Thymus (tissue), 11 donors: ENCODE measurements at regions not wholly inside any gene's neighbourhood (a gene's known extent, or its start where the extent isn't known, plus 50 kb on each side); places are given as distances from the start of the nearest gene placed in this dataset.
"Not testable (repeated sequence)": the region's sequence is repeated elsewhere in the genome, so short reads cannot be mapped to it uniquely, and the experiment has no call there.

ENCODE experiments used
- DNase-seq, 9 donors: peaks; one replicate each; pipeline ENCODE4 v3.0.0-alpha.2; 2013; ENCODE audit warnings: low spot score in 9 of 9, low read depth in 6 of 9, missing footprints in 1 of 9
- H3K27ac ChIP-seq, 2 donors: one replicate each; pipeline ENCODE4 v1.5.1; 2013; ENCODE audit warnings: control low read depth in 1 of 2, low read depth in 1 of 2, low read length in 1 of 2, mild to moderate bottlenecking in 1 of 2, moderate library complexity in 1 of 2
- H3K27me3 ChIP-seq, 2 donors: one replicate each; pipeline ENCODE4 v1.5.1; 2013; ENCODE audit warnings: low read length in 1 of 2; ENCODE audit not compliant: control insufficient read depth in 2 of 2, insufficient read depth in 1 of 2
- H3K36me3 ChIP-seq, 2 donors: one replicate each; pipeline ENCODE4 v1.5.1; 2013; ENCODE audit warnings: low read length in 1 of 2, mild to moderate bottlenecking in 1 of 2, moderate library complexity in 1 of 2; ENCODE audit not compliant: control insufficient read depth in 2 of 2, insufficient read depth in 2 of 2
- H3K4me1 ChIP-seq, 2 donors: one replicate each; pipeline ENCODE4 v1.5.1; 2013; ENCODE audit warnings: low read length in 2 of 2; ENCODE audit not compliant: control insufficient read depth in 2 of 2, insufficient read depth in 2 of 2
- H3K4me3 ChIP-seq, 2 donors: one replicate each; pipeline ENCODE4 v1.5.1; 2013; ENCODE audit warnings: low read length in 2 of 2, control low read depth in 1 of 2, mild to moderate bottlenecking in 1 of 2
- H3K9me3 ChIP-seq, 2 donors: one replicate each; pipeline ENCODE4 v1.5.1; 2013; ENCODE audit warnings: low read length in 1 of 2, mild to moderate bottlenecking in 1 of 2; ENCODE audit not compliant: control insufficient read depth in 2 of 2, insufficient read depth in 1 of 2
- WGBS: extraction: QIAGEN DNeasy Blood & Tissue Kit; methylation state at CpG from one replicate; pipeline ENCODE4 v1.1.7; 2013; 5-methylcytosine and 5-hydroxymethylcytosine counted together
- donor health status: healthy.

GRCh38 chr1:125064029-125064428, 3879.3 kb downstream of the SRGAP2C start:
- H3K4me1 ChIP-seq, H3K27me3 ChIP-seq, H3K4me3 ChIP-seq, DNase-seq, H3K36me3 ChIP-seq, H3K27ac ChIP-seq: not testable (repeated sequence)
- peaks cover 11 to 13% of the 10 kb centered on the region in 2 donors for H3K9me3 ChIP-seq
- 89% methylated on average over 12 of the region's 17 CpGs for WGBS

GRCh38 chr1:125064481-125064880, 3879.7 kb downstream of the SRGAP2C start:
- Histone ChIP-seq H3K27ac (no peak overlapping the region), H3K36me3 (no peaks in the 10 kb centered on the region), H3K9me3 (peaks cover 11 to 13% of the 10 kb centered on the region in 2 donors), H3K27me3 (no peaks in the 10 kb centered on the region), H3K4me3 (no peak overlapping the region), H3K4me1 (no peaks in the 10 kb centered on the region)
- 90% methylated on average over 21 of the region's 21 CpGs for WGBS
- no peak for DNase-seq

DNA sequence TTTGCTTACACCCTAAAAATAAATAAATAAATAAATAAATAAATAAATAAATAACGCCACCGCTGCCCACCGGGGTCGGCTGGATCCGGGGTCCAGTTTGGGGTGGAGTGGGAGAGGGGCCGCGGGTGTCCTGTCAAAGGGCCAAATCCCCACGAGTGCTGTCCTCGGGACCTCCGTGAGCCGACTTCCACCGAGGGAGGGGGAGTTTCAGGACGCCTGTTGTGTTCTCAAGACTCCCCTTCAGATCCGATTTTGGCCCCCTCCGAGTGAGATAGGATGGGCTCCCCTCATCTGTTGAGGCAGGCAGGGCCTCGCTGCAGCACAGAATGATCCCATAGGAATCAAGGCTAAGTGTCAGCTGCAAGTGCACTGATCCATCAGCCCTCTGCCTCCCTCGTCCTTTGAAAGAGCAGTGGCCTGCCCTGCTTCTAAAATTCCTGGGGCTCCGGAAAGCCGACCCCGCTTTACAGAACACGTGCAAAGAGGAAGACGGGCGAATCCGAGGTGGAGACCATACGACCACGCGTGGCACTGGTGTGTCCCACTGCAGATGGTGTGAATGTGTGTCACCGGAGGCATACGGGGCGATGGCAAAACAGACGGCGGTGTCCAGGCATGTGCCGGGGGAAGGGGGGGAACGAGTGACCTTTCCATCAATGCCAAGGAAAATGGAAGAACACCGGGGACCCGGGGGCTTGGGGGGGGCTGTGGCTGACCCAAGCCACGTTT, 3880.5 kb downstream of the SRGAP2C start:
- Histone ChIP-seq H3K9me3 (peaks cover 11 to 13% of the 10 kb centered on the region in 2 donors), H3K4me3 (no peak overlapping the region), H3K4me1 (no peaks in the 10 kb centered on the region), H3K36me3 (no peaks in the 10 kb centered on the region), H3K27ac (no peak overlapping the region), H3K27me3 (no peaks in the 10 kb centered on the region)
- no peak for DNase-seq
- WGBS, result 92% methylated on average over 37 of the region's 37 CpGs

DNA sequence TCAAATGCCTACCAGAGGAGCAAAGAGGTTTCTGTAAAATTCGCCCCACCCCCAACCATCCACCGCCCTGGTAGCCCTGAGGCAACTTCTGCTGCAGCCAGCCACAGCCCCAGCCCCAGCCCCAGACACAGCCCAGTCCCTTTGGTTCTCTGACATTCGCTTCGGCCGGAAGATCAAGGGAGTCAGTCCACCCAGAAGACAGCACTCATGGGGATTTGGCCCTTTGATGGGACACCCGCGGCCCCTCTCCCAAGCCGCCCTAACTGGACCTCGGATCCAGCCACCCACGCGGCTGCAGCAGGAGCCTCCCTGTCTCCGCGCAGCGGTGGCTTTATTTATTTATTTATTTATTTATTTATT, 3881.0 kb downstream of the SRGAP2C start:
- Histone ChIP-seq H3K9me3 (peaks cover 11 to 13% of the 10 kb centered on the region in 2 donors), H3K27ac (no peak overlapping the region), H3K36me3 (no peaks in the 10 kb centered on the region), H3K4me1 (no peaks in the 10 kb centered on the region), H3K27me3 (no peaks in the 10 kb centered on the region), H3K4me3 (no peak overlapping the region)
- 90% methylated on average over 14 of the region's 14 CpGs for WGBS
- no peak for DNase-seq

GRCh38 chr1:125066385-125066784, 3881.6 kb downstream of the SRGAP2C start:
- H3K36me3 ChIP-seq, result no peaks in the 10 kb centered on the region
- no peak overlapping the region for H3K4me3 ChIP-seq
- DNase-seq, result no peak
- H3K4me1 ChIP-seq, result no peaks in the 10 kb centered on the region
- WGBS, result 91% methylated on average over 22 of the region's 22 CpGs
- H3K9me3 ChIP-seq, result peaks cover 11 to 13% of the 10 kb centered on the region in 2 donors
- no peaks in the 10 kb centered on the region for H3K27me3 ChIP-seq
- peak overlapping the region in 1 of 2 donors; percentile 5 for H3K27ac ChIP-seq

DNA sequence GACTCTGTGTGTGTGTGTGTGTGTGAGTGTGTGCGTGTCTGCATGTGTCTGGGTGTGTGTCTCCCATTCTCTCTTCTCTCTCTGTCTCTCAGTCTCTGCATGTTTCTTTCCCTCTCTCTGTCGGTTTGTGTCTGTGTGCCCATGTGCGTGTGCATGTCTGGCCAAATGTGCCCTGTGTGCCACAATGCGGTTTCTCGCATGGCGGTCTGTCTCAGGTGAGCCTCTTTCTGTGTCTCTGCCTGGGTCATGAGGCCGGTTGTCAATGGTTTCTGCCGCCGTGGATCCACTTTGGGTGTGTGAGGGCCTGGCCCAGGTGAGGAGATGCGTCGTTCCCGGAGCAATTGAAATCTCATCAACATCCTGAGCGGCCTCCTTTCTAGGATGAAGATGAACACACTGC, 3882.1 kb downstream of the SRGAP2C start:
- not testable (repeated sequence) for H3K4me3 ChIP-seq, H3K4me1 ChIP-seq, H3K27me3 ChIP-seq, H3K36me3 ChIP-seq, H3K27ac ChIP-seq, DNase-seq
- WGBS, result 96% methylated on average over 12 of the region's 13 CpGs
- H3K9me3 ChIP-seq, result peaks cover 11 to 13% of the 10 kb centered on the region in 2 donors

DNA sequence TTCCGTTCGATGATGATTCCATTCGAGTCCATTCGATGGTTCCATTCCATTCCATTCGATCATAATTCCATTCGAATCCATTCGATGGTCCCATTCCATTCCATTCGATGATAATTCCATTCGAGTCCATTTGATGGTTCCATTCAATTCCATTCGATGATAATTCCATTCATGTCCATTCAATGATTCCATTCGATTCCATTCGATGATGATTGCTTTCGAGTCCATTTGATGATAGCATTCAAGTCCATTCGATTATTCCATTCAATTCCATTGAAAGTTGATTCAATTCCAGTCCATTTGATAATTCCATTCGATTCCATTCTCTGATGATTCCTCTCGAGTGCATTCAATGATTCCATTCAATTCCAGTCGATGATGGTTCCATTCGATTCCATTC, 3895.3 kb downstream of the SRGAP2C start:
- Histone ChIP-seq H3K36me3 (no peaks in the 10 kb centered on the region), H3K27ac (no peak overlapping the region), H3K9me3 (peaks cover 0 to 1% of the 10 kb centered on the region in 2 donors), H3K4me1 (no peaks in the 10 kb centered on the region), H3K4me3 (no peak overlapping the region), H3K27me3 (no peaks in the 10 kb centered on the region)
- DNase-seq, result no peak
- WGBS, result 82% methylated on average over 18 of the region's 18 CpGs

DNA sequence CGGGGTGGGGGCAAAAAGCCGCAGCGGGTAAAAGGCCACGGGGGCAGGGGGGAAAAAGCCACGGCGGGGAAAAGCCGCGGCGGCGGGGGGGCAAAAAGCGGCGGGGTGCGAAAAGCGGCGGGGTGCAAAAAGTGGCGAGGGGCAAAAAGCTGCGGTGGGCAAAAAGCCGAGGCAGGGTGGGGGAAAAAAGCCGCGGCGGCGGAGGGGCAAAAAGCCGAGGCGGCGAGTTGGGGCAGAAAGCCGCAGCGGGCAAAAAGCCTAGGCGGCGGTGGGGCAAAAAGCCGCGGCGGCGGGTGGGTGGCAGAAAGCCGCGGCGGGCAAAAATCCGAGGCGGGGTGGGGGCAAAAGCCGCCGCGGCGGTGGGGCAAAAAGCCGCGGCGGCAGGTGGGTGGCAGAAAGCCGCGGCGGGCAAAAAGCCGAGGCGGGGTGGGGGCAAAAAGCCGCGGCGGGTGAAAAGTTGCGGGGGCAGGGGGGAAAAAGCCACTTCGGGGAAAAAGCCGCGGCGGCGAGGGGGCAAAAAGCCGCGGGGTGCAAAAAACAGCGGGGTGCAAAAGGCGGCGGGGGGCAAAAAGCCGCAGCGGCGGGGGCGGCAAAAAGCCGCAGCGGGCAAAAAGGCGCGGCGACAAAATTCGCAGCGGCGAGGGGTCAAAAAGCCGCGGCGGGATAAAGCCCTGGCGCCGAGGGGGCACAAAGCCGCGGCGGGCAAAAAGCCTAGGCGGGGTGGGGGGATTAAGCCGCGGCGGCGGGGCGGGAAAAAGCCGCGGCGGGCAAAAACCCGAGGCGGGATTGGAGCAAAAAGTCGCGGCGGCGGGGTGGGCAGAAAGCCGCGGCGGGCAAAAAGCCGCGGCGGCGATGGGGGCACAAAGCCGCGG, 3901.2 kb downstream of the SRGAP2C start:
- Histone ChIP-seq H3K4me1 (no peaks in the 10 kb centered on the region), H3K4me3 (no peak overlapping the region), H3K36me3 (no peaks in the 10 kb centered on the region), H3K9me3 (peaks cover 3 to 21% of the 10 kb centered on the region in 2 donors), H3K27me3 (no peaks in the 10 kb centered on the region), H3K27ac (no peak overlapping the region)
- DNase-seq, result no peak
- 72% methylated on average over 108 of the region's 108 CpGs for WGBS

GRCh38 chr1:125086611-125087010, 3901.8 kb downstream of the SRGAP2C start:
- WGBS, result 66% methylated on average over 45 of the region's 45 CpGs
- Histone ChIP-seq H3K4me3 (no peak overlapping the region), H3K36me3 (no peaks in the 10 kb centered on the region), H3K27me3 (no peaks in the 10 kb centered on the region), H3K9me3 (peaks cover 3 to 21% of the 10 kb centered on the region in 2 donors), H3K27ac (no peak overlapping the region), H3K4me1 (no peaks in the 10 kb centered on the region)
- DNase-seq, result no peak
